Adrenal gland (tissue), 9 donors: ENCODE measurements at regions not wholly inside any gene's neighbourhood (a gene's known extent, or its start where the extent isn't known, plus 50 kb on each side); places are given as distances from the start of the nearest gene placed in this dataset.
A peak's percentile ranks its signal among the peaks of the same experiment; 100 is the strongest.

Experiments used
- DNase-seq, 7 donors: peaks; one replicate each; pipeline ENCODE4 v3.0.0-alpha.2; 2019 to 2020
- H3K27ac ChIP-seq, 5 donors: fragments of 200-600 bp; sonication (generic) in 4 of 5; 1 replicate in 3 of 5; 2 replicates in 2 of 5; pipeline versions ENCODE4 v1.5.1 to v1.8.0; 2016 to 2020; ENCODE audit warnings: mild to moderate bottlenecking in 1 of 5
- H3K27me3 ChIP-seq: fragments of 200-600 bp; 2 replicates; pipeline ENCODE4 v1.8.0; 2021
- H3K36me3 ChIP-seq, 2 donors: fragments of 200-600 bp; replicated peaks in 1 of 2; 1 replicate in 1 of 2; 2 replicates in 1 of 2; pipeline versions ENCODE4 v1.5.1 to v1.8.0; 2018 to 2022
- H3K4me1 ChIP-seq, 2 donors: fragments of 200-600 bp; replicated peaks in 1 of 2; 1 replicate in 1 of 2; 2 replicates in 1 of 2; pipeline versions ENCODE4 v1.5.1 to v1.8.0; 2018 to 2021
- H3K4me3 ChIP-seq, 4 donors: fragments of 200-600 bp; sonication (generic) in 3 of 4; one replicate each; pipeline ENCODE4 v1.5.1; 2016 to 2018
- H3K9me3 ChIP-seq, 3 donors: fragments of 200-600 bp; sonication (generic) in 1 of 3; replicated peaks in 1 of 3; 1 replicate in 2 of 3; 2 replicates in 1 of 3; pipeline versions ENCODE4 v1.5.1 to v1.8.0; 2016 to 2021
- CTCF ChIP-seq, 6 experiments: fragments of 450-650 bp in 4 of 6; fragments of 200-600 bp in 2 of 6; sonication (generic) in 1 of 6; IDR thresholded peaks; 1 replicate in 5 of 6; 2 replicates in 1 of 6; pipeline versions ENCODE4 v1.5.1 to v1.8.0; 2016 to 2021; ENCODE audit warnings: antibody characterized with exemption in 6 of 6, mild to moderate bottlenecking in 2 of 6, moderate library complexity in 1 of 6
- POLR2A ChIP-seq, 2 donors: fragments of 450-650 bp; IDR thresholded peaks; one replicate each; pipeline ENCODE4 v1.6.1; 2017; ENCODE audit warnings: antibody characterized with exemption in 2 of 2, mild to moderate bottlenecking in 2 of 2, moderate library complexity in 1 of 2
- WGBS, 4 donors: extraction: QIAGEN DNeasy Blood & Tissue Kit in 2 of 4; methylation state at CpG; one replicate each; pipeline versions ENCODE4 v1.1.5 to v1.1.7; 2013 to 2017; 5-methylcytosine and 5-hydroxymethylcytosine counted together
- intact Hi-C, 2 donors: fragments of 100-400 bp; cut with DNase I; formaldehyde crosslinking; loops; one replicate each; pipeline versions ENCODE4 v1.14.1 to v1.15.0; 2022 to 2023
- donor health status: healthy with polysubstance abuse.
- donor health status: Bipolar disorder and iron deficiency.
- donor health status: DM: yes; HTN: yes; CAD: no.
- donor health status: DM: no; HTN: no; CAD: no.
- donor health status: DM: no; HTN: no; CAD: no.

GRCh38 chr17:72030067-72030899, 90.5 kb upstream of the SOX9 start:
- Histone ChIP-seq H3K9me3 (no peaks in the 10 kb centered on the region), H3K36me3 (no peaks in the 10 kb centered on the region), H3K27ac (no peak overlapping the region), H3K4me1 (peaks cover 0 to 6% of the 10 kb centered on the region in 2 donors), H3K27me3 (no peaks in the 10 kb centered on the region), H3K4me3 (peak overlapping the region in 2 of 4 donors; percentile 7 to 46)
- DNase-seq, result peak; percentile 12 to 53 (median 17)
- WGBS, 4 donors, result 2 to 11% (median 4%) methylated on average over 3 to 22 of the region's 22 CpGs
- TF ChIP-seq POLR2A (IDR thresholded peaks at IDR 0.05) (no peak), CTCF (IDR thresholded peaks at IDR 0.05) (peak in 5 of 6 experiments; percentile 8 to 34 (median 28))
- intact Hi-C loops, result no loop called here

- WGBS, 4 donors, result 72 to 86% (median 77%) methylated on average over 8 of the region's 8 CpGs
- DNase-seq, result no peak
- Histone ChIP-seq H3K4me3 (no peak overlapping the region), H3K27me3 (no peaks in the 10 kb centered on the region), H3K9me3 (no peaks in the 10 kb centered on the region), H3K4me1 (peaks cover 0 to 6% of the 10 kb centered on the region in 2 donors), H3K36me3 (no peaks in the 10 kb centered on the region), H3K27ac (no peak overlapping the region)
- no peak for TF ChIP-seq CTCF (IDR thresholded peaks at IDR 0.05)
- intact Hi-C loops, result no loop called here
Measured at GRCh38 chr17:72031219-72031884, 89.5 kb upstream of the SOX9 start.

GRCh38 chr17:72033334-72033733, 87.5 kb upstream of the SOX9 start:
- peaks cover 0 to 6% of the 10 kb centered on the region in 2 donors for H3K4me1 ChIP-seq
- no peaks in the 10 kb centered on the region for H3K9me3 ChIP-seq
- no peak for TF ChIP-seq POLR2A (IDR thresholded peaks at IDR 0.05)
- TF ChIP-seq CTCF (IDR thresholded peaks at IDR 0.05), result no peak
- H3K27ac ChIP-seq, result no peak overlapping the region
- no peaks in the 10 kb centered on the region for H3K36me3 ChIP-seq
- WGBS, 4 donors, result 54 to 73% (median 63%) methylated on average over 4 of the region's 4 CpGs
- intact Hi-C loops, result no loop called here
- no peak overlapping the region for H3K4me3 ChIP-seq
- no peaks in the 10 kb centered on the region for H3K27me3 ChIP-seq
- DNase-seq, result no peak

GRCh38 chr17:72034000-72034399, 86.8 kb upstream of the SOX9 start:
- 70 to 92% (median 80%) methylated on average over 2 of the region's 2 CpGs for WGBS, 4 donors
- no peaks in the 10 kb centered on the region for H3K36me3 ChIP-seq
- intact Hi-C loops, result no loop called here
- H3K4me1 ChIP-seq, result peaks cover 0 to 6% of the 10 kb centered on the region in 2 donors
- no peak for DNase-seq
- H3K9me3 ChIP-seq, result no peaks in the 10 kb centered on the region
- H3K27ac ChIP-seq, result no peak overlapping the region
- no peak for TF ChIP-seq CTCF (IDR thresholded peaks at IDR 0.05)
- no peak for TF ChIP-seq POLR2A (IDR thresholded peaks at IDR 0.05)
- H3K4me3 ChIP-seq, result no peak overlapping the region
- no peaks in the 10 kb centered on the region for H3K27me3 ChIP-seq
